Choroid plexus epithelial cell (primary cell): ENCODE measurements at regions not wholly inside any gene's neighbourhood (a gene's known extent, or its start where the extent isn't known, plus 50 kb on each side); places are given as distances from the start of the nearest gene placed in this dataset.

Experiments
- DNase-seq: peaks from one replicate; pipeline ENCODE4 v3.0.0-alpha.2; 2010; ENCODE audit warnings: low read depth
- H3K4me3 ChIP-seq: 2 replicates; pipeline ENCODE4 v1.5.1; 2011; ENCODE audit warnings: low read depth, mild to moderate bottlenecking, control low read depth, low read length, moderate library complexity
- TF ChIP-seq, protein P1 (sequence below): conservative IDR thresholded peaks from 2 replicates; pipeline ENCODE4 v1.5.1; 2011; ENCODE audit warnings: low read depth, mild to moderate bottlenecking, control low read depth, inconsistent platforms, low read length, moderate library complexity

DNA sequence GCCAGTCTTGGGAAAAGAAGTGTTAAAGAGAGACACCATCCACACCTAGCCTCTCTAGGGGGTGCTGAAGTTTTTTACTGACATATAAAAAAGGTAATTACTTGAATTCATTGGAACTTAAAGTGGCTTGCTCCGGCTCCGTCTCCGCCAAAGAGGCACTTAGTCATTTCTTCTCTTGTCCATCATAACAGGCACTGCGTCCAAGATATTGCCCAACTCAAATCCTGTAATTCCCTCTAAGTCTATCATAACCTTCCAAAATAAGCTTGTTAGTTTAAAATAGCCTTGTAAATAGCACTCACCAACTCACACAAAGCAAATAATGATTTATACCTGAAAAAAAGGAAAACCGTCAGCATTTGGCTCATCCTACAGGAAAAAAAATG is 160.5 kb downstream of the ZBTB18 start:
- DNase-seq, result peak; percentile 56
- TF ChIP-seq, protein P1, sequence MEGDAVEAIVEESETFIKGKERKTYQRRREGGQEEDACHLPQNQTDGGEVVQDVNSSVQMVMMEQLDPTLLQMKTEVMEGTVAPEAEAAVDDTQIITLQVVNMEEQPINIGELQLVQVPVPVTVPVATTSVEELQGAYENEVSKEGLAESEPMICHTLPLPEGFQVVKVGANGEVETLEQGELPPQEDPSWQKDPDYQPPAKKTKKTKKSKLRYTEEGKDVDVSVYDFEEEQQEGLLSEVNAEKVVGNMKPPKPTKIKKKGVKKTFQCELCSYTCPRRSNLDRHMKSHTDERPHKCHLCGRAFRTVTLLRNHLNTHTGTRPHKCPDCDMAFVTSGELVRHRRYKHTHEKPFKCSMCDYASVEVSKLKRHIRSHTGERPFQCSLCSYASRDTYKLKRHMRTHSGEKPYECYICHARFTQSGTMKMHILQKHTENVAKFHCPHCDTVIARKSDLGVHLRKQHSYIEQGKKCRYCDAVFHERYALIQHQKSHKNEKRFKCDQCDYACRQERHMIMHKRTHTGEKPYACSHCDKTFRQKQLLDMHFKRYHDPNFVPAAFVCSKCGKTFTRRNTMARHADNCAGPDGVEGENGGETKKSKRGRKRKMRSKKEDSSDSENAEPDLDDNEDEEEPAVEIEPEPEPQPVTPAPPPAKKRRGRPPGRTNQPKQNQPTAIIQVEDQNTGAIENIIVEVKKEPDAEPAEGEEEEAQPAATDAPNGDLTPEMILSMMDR, result no peak
- H3K4me3 ChIP-seq, result no peak overlapping the region

DNA sequence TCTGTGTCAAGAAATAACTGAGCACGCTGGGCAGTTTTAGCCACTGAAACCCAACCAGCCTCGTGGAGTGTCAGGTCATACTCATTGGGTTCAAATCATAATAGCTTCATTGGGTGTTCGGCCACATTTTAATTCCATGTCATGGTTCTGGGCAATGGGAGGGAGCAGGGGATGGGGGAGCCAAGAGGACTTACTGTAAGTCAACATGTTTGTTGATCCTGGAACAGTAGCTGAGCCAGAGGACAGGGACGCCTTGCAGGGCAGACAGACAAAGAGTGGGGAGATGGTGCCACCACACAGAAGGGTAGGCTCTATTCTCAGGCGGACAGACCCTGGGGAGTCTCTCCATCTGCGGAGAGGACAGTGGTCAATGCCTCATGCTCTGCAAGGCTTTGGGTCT is 161.1 kb downstream of the ZBTB18 start:
- no peak for DNase-seq
- TF ChIP-seq, protein P1, result no peak
- H3K4me3 ChIP-seq, result no peak overlapping the region

DNA sequence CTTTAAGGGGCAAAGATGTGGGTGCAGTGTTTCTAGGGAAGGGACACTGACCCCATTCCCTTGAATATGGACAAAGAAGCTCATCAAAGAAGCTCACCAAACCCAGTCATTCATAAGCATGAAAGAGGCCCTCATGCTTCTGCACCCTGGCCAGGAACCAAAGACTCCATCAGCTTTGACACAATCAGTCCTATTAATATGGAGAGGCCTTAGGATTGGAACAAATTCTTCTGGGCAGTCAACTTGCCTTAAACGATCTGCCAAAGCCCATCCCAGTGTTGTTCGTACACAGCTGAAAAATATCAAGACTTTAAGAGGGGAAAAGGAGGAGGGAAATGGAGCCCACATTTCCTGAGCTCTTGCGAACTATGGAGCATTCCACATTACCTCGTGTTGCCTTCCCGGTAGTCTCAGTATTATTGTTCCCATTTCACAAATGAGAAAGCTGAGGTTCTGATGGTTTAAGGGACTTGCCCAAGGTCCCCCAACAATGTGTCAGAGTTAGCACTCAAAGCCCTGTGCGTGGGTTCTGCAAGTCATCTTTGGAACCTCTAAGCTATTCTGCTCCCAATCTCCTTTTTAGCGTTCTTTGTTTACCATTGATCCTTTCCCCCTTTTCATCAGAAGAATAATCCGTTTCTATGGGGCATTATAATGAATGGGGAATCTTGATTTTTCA is 161.9 kb downstream of the ZBTB18 start:
- TF ChIP-seq, protein P1, result no peak
- no peak overlapping the region for H3K4me3 ChIP-seq
- DNase-seq, result no peak

DNA sequence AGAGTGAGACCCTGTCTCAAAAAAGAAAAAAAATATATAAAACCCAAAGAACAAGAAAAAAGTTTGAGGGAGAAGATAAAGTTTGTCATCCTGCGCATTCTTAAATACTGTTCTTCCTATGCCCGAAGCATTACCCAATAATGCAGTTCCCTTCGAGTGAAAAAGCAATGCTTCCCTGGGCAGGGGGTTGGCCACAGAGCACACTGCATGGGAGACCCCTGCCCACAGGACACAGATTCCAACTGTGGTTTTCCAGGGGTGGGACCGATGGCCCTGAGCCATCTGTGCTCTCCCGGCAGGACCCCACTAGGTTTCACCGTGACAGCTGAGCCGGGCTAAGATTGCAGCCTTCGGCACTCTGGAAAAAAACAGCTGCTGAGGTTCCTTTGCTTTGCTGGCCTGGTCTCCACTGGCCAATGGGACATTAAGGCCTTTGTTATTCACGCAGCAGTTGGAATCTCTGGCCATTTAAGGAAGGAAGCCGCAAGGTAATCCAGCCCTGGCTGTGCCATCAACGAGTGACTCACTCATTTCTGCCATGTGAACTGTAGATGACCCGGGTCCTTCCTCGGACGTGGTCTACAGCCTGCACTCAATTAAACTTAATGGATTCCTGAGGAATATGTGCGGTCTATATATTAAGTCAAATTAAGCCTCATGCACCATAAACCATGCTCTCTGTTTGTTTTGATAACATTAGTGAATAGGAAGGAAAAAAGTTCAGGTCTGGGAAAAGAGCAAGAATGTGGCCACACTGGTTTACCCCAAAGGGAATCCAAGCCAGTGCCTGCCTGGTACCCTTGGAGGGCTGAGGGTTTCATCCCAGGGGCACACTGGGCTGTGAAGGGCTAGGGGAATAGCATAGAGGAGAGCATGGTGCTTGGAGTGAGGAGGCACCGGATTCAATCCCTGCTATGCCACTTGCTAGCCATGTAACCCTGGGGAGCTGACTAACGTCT is 163.2 kb downstream of the ZBTB18 start:
- peak; percentile 92 for DNase-seq
- H3K4me3 ChIP-seq, result no peak overlapping the region
- TF ChIP-seq, protein P1, result no peak

DNA sequence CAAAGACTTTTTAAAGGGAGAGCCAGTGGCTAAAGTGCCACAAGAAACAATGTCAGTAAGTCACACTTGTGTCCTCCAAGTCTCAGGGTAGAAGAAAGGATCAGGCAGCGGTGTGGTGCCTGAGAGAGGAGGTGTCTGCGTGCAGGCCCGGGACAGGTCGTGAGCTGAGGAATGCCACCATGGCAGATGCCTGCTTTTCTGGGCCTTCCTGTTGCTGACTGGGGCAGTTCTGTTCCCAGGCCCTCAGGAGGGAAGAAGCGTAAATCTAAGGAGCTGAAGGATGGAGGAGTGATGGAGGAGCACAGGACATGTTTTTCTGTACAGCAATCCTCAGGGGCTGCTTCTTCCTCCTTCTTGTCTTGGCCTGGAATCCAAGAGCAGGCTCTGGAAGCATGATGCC is 165.8 kb downstream of the ZBTB18 start:
- DNase-seq, result no peak
- TF ChIP-seq, protein P1, result no peak
- H3K4me3 ChIP-seq, result no peak overlapping the region

DNA sequence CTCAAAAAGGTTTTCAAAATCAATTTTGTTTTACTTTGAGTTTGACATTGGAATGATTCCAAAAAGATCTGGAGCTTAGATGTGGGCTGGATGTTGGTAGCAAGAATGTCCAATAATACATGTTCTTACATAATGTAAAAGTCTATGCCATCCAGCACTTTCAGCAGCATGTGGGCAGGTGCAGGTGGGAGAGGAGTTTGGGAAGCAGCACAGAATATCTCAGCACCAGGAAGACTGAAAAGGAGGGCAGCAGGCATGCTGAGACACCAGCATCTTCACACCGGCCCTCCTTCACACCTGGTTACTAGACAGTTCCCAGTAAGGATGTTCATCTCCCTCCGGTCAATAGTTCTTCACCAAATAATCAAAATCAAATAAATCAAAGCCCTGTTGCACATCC is 166.6 kb downstream of the ZBTB18 start:
- no peak for DNase-seq
- TF ChIP-seq, protein P1, result no peak
- no peak overlapping the region for H3K4me3 ChIP-seq
